Breast epithelium (tissue), 4 donors: ENCODE measurements at regions not wholly inside any gene's neighbourhood (a gene's known extent, or its start where the extent isn't known, plus 50 kb on each side); places are given as distances from the start of the nearest gene placed in this dataset.
A peak's percentile ranks its signal among the peaks of the same experiment; 100 is the strongest.

Source experiments
- DNase-seq, 2 donors: peaks; one replicate each; pipeline ENCODE4 v3.0.0-alpha.2; 2019; ENCODE audit warnings: low spot score in 2 of 2
- H3K27ac ChIP-seq, 2 donors: fragments of 200-600 bp; sonication (generic) in 1 of 2; one replicate each; pipeline ENCODE4 v1.5.1; 2016 to 2019; ENCODE audit warnings: mild to moderate bottlenecking in 1 of 2
- H3K27me3 ChIP-seq, 2 donors: fragments of 200-600 bp; sonication (generic) in 1 of 2; one replicate each; pipeline versions ENCODE4 v1.5.1 to v1.6.0; 2017 to 2019; ENCODE audit warnings: control low read depth in 1 of 2, mild to moderate bottlenecking in 1 of 2
- H3K36me3 ChIP-seq: fragments of 200-600 bp; one replicate; pipeline ENCODE4 v1.5.1; 2019
- H3K4me1 ChIP-seq, 2 donors: fragments of 200-600 bp; sonication (generic); one replicate each; pipeline ENCODE4 v1.5.1; 2016 to 2019; ENCODE audit warnings: control low read depth in 1 of 2
- H3K4me3 ChIP-seq, 3 donors: fragments of 200-600 bp; sonication (generic); 1 replicate in 2 of 3; 2 replicates in 1 of 3; pipeline ENCODE4 v1.5.1; 2016 to 2019; ENCODE audit warnings: mild to moderate bottlenecking in 3 of 3, moderate library complexity in 2 of 3
- H3K9me3 ChIP-seq, 2 donors: fragments of 200-600 bp; sonication (generic) in 1 of 2; one replicate each; pipeline ENCODE4 v1.5.1; 2016 to 2019; ENCODE audit warnings: control low read depth in 1 of 2
- POLR2A ChIP-seq: fragments of 450-650 bp; IDR thresholded peaks from one replicate; pipeline ENCODE4 v1.6.1; 2016; ENCODE audit warnings: antibody characterized with exemption, mild to moderate bottlenecking, moderate library complexity
- POLR2AphosphoS5 ChIP-seq, 3 donors: sonication (generic); formaldehyde crosslinking; IDR thresholded peaks; one replicate each; pipeline ENCODE4 v1.6.1; 2017; ENCODE audit warnings: antibody characterized with exemption in 3 of 3
- intact Hi-C: fragments of 100-400 bp; cut with DNase I; formaldehyde crosslinking; loops from one replicate; pipeline ENCODE4 v1.15.1; 2023; ENCODE audit warnings: low total_unique reads
- TF ChIP-seq, protein P1 (sequence below), 3 donors: fragments of 450-650 bp; IDR thresholded peaks; one replicate each; pipeline ENCODE4 v1.5.1; 2016 to 2017; ENCODE audit warnings: antibody characterized with exemption in 3 of 3, mild to moderate bottlenecking in 3 of 3, moderate library complexity in 3 of 3

DNA sequence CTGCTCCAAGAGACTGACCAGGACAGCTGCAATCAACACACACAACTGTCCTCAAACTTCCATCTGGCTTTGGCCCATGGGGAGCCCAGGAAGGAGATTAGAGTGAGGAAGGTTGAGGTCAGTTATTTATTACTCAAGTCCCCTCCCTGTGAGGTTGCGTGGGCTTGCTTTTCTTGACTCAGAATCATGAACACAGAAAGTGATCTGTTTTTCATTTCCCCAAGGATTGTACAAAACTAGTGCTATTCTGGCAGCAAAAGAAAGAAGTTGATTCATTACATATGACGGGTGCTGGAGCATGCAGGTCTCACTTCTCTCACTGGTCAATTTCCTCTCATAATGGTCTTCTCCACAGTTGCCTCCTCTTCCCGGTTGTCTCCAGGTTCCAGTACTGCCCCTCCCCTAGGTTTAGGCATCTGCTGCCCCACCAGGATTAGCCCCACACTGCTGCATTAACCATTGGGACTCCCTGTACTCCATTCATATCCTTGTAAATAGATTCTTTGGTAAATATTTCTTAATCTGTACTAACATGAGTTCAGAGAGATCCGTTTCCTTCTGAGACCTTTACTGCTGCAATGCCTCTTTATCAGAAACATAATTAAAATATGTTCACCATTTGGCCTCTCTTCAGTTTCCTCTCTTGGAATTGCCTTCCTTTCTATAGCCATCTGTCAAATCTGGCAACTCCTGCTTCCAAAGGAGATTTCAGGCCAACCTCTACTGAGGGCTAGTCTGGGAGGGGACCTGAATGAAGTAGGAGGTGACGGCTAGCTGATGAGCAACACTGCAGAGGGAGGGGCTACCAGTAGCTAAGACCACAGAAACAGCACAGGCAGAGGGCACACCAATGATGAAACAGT, 888.8 kb downstream of the QKI start:
- H3K36me3 ChIP-seq = no peaks in the 10 kb centered on the region
- DNase-seq = peak in 1 of 2 donors; percentile 18
- TF ChIP-seq POLR2A (no peak), POLR2AphosphoS5 (IDR thresholded peaks at IDR 0.05) (peak in 1 of 3 donors; percentile 21)
- TF ChIP-seq, protein P1, sequence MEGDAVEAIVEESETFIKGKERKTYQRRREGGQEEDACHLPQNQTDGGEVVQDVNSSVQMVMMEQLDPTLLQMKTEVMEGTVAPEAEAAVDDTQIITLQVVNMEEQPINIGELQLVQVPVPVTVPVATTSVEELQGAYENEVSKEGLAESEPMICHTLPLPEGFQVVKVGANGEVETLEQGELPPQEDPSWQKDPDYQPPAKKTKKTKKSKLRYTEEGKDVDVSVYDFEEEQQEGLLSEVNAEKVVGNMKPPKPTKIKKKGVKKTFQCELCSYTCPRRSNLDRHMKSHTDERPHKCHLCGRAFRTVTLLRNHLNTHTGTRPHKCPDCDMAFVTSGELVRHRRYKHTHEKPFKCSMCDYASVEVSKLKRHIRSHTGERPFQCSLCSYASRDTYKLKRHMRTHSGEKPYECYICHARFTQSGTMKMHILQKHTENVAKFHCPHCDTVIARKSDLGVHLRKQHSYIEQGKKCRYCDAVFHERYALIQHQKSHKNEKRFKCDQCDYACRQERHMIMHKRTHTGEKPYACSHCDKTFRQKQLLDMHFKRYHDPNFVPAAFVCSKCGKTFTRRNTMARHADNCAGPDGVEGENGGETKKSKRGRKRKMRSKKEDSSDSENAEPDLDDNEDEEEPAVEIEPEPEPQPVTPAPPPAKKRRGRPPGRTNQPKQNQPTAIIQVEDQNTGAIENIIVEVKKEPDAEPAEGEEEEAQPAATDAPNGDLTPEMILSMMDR (IDR thresholded peaks at IDR 0.05) = no peak
- no peak overlapping the region for H3K4me3 ChIP-seq
- intact Hi-C loops = no loop called here
- H3K27ac ChIP-seq = peak overlapping the region in 1 of 2 donors; percentile 79
- H3K27me3 ChIP-seq = no peaks in the 10 kb centered on the region
- no peaks in the 10 kb centered on the region for H3K4me1 ChIP-seq
- no peaks in the 10 kb centered on the region for H3K9me3 ChIP-seq

DNA sequence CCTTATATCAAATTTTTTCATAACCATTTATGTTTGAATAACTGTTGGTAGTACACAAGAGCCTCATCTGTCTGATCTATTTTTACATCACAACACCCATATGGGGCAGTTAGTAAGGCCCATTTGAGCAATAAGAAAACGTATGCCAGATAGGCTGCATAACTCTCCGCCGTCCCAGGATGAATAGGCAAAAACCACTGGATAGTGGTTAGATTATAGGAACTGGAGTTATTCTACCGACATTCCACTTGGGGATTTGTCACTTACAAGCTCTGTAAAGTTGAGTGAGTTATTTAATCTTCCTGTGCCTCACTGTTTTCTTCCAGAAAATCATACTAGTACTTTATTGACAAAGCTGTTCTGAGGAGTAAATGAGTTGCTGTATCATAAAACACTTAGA, 881.9 kb downstream of the QKI start:
- Histone ChIP-seq H3K27me3 (no peaks in the 10 kb centered on the region), H3K36me3 (no peaks in the 10 kb centered on the region), H3K27ac (no peak overlapping the region), H3K4me1 (no peaks in the 10 kb centered on the region), H3K4me3 (no peak overlapping the region), H3K9me3 (peaks cover 3 to 5% of the 10 kb centered on the region in 2 donors)
- TF ChIP-seq, protein P1 (IDR thresholded peaks at IDR 0.05) = no peak
- no peak for TF ChIP-seq POLR2AphosphoS5 (IDR thresholded peaks at IDR 0.05)
- TF ChIP-seq POLR2A = no peak
- intact Hi-C loops = no loop called here
- DNase-seq = no peak

DNA sequence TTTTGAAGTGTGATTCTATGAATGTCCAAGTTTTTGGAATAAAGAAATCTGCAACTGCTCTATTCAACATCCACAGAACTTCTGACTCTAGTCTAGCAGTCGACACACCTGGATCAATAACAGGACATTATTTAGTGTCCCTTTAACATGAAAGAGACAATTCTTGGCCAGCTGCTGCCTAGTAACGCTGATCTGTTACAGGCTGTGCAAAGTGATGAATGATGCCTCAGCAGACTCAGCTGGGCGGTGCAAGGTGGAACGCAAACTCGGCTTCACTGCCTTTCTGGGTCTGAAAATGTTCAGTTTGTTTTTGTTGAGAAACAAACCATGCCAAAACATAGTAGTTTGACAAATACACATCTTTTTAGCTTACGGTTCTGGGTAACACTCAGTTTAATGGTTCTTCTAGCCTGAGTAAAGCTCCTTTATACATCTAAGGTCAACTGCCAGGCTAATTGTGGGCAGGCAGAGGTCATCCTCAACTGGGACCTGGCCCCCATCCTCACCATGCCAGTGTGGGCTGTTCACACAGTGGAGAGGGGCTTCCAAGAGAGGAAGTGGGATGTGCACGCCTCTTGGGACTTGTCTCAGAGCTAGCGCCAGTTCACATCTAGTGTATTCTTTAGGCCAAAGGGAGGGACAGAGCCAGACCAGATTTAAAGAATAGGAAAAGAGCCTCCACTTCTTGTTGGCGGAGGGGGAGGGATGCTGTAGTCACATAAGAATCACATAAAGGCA, 879.7 kb downstream of the QKI start:
- no peaks in the 10 kb centered on the region for H3K4me1 ChIP-seq
- intact Hi-C loops = no loop called here
- H3K4me3 ChIP-seq = no peak overlapping the region
- no peak overlapping the region for H3K27ac ChIP-seq
- peaks cover 9 to 10% of the 10 kb centered on the region in 2 donors for H3K9me3 ChIP-seq
- TF ChIP-seq POLR2A (no peak), POLR2AphosphoS5 (IDR thresholded peaks at IDR 0.05) (no peak)
- TF ChIP-seq, protein P1 (IDR thresholded peaks at IDR 0.05) = no peak
- H3K36me3 ChIP-seq = no peaks in the 10 kb centered on the region
- no peaks in the 10 kb centered on the region for H3K27me3 ChIP-seq
- no peak for DNase-seq

DNA sequence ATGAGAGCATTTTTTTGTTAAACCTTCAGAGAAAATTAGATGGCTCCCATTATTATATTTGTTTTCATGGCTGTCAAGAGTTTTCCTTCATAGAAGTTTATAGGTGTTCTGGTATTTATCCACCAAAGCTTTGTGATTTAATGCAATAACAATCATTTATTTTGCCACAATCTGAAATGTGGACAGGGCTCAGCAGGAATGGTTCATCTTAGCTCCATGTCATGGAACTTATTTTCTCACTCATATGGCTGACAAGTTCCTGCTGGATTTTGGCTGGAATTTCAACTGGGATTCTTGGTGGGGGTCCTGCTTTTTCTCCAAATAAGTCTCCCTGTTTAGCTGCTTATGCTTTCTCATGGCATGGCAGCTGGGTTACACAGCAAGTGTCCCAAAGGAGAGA, 876.7 kb downstream of the QKI start:
- H3K27me3 ChIP-seq = no peaks in the 10 kb centered on the region
- peaks cover 9 to 10% of the 10 kb centered on the region in 2 donors for H3K9me3 ChIP-seq
- TF ChIP-seq, protein P1 (IDR thresholded peaks at IDR 0.05) = no peak
- TF ChIP-seq POLR2A (no peak), POLR2AphosphoS5 (IDR thresholded peaks at IDR 0.05) (no peak)
- no peaks in the 10 kb centered on the region for H3K36me3 ChIP-seq
- H3K4me1 ChIP-seq = no peaks in the 10 kb centered on the region
- no peak overlapping the region for H3K4me3 ChIP-seq
- intact Hi-C loops = no loop called here
- no peak overlapping the region for H3K27ac ChIP-seq
- DNase-seq = no peak

DNA sequence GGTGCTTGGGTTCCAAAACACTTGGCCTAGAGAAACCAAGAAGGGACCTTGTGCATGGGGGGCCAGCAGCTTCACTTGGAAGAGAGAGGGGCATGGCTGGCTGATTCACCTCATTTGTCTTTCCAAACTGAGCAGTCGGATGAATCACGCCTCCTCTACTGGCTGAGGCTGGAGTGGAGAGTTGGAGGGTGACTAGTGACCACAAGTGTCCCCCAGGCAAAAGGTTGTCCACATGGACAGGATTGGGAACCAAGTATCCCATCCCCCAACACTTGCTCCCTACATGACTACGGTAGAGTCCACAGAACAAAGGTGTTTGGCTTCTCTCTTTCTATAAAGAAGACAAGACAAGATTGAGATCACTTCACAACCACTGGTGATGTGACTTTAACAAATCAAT, 875.6 kb downstream of the QKI start:
- H3K4me3 ChIP-seq = no peak overlapping the region

More for the DNA sequence above, 875.6 kb downstream of the QKI start:
- H3K4me1 ChIP-seq = no peaks in the 10 kb centered on the region
- peaks cover 9 to 10% of the 10 kb centered on the region in 2 donors for H3K9me3 ChIP-seq
- no peaks in the 10 kb centered on the region for H3K27me3 ChIP-seq
- no peak overlapping the region for H3K27ac ChIP-seq
- no peaks in the 10 kb centered on the region for H3K36me3 ChIP-seq
- TF ChIP-seq POLR2A (no peak), POLR2AphosphoS5 (IDR thresholded peaks at IDR 0.05) (no peak)
- TF ChIP-seq, protein P1 (IDR thresholded peaks at IDR 0.05) = no peak
- intact Hi-C loops = no loop called here
- no peak for DNase-seq
